Astrocyte (in vitro differentiated cells and primary cell): ENCODE measurements at regions not wholly inside any gene's neighbourhood (a gene's known extent, or its start where the extent isn't known, plus 50 kb on each side); places are given as distances from the start of the nearest gene placed in this dataset.

Source experiments
- DNase-seq: peaks from one replicate; pipeline ENCODE4 v3.0.0-alpha.2; 2010; ENCODE audit warnings: low read depth
- FAIRE-seq: peaks from 2 replicates; lab custom pipeline; 2011; peaks lifted over from hg19 to GRCh38; lab: Jason Lieb, UNC
- H2AFZ ChIP-seq: 2 replicates; pipeline ENCODE4 v1.6.0; 2012; ENCODE audit warnings: low read depth, low read length, inconsistent platforms
- H3K27ac ChIP-seq: 2 replicates; pipeline ENCODE4 v1.5.1; 2011; ENCODE audit warnings: low read depth, low read length, inconsistent platforms
- H3K27me3 ChIP-seq: 2 replicates; pipeline ENCODE4 v1.6.0; 2011; ENCODE audit warnings: low read length, inconsistent platforms; ENCODE audit not compliant: insufficient read depth
- H3K36me3 ChIP-seq: 2 replicates; pipeline ENCODE4 v1.5.1; 2011; ENCODE audit warnings: low read length, inconsistent platforms; ENCODE audit not compliant: insufficient read depth
- H3K4me1 ChIP-seq: 2 replicates; pipeline ENCODE4 v1.5.1; 2011; ENCODE audit warnings: low read length, inconsistent platforms; ENCODE audit not compliant: insufficient read depth
- H3K4me2 ChIP-seq: 2 replicates; pipeline ENCODE4 v1.6.0; 2012; ENCODE audit warnings: low read length, inconsistent platforms
- H3K4me3 ChIP-seq: 2 replicates; pipeline ENCODE4 v1.5.1; 2011; ENCODE audit warnings: low read depth, mild to moderate bottlenecking, low read length, inconsistent platforms; ENCODE audit not compliant: insufficient read depth
- H3K79me2 ChIP-seq: 2 replicates; pipeline ENCODE4 v1.6.0; 2012; ENCODE audit warnings: mild to moderate bottlenecking, low read length, inconsistent platforms; ENCODE audit not compliant: insufficient read depth
- H3K9ac ChIP-seq: 2 replicates; pipeline ENCODE4 v1.6.0; 2012; ENCODE audit warnings: mild to moderate bottlenecking, low read length, inconsistent platforms
- H3K9me3 ChIP-seq: 2 replicates; pipeline ENCODE4 v1.5.1; 2012; ENCODE audit warnings: low read depth, mild to moderate bottlenecking, low read length, inconsistent platforms; ENCODE audit not compliant: insufficient read depth
- H4K20me1 ChIP-seq: 2 replicates; pipeline ENCODE4 v1.6.0; 2012; ENCODE audit warnings: low read length, inconsistent platforms; ENCODE audit not compliant: insufficient read depth
- H3K27ac Mint-ChIP-seq: one replicate; pipeline ENCODE4 v1.8.0; 2021; ENCODE audit warnings: mild to moderate bottlenecking, mixed read lengths; ENCODE audit not compliant: unreplicated experiment
- H3K27me3 Mint-ChIP-seq: one replicate; pipeline ENCODE4 v1.8.0; 2021; ENCODE audit warnings: low read depth, mixed read lengths; ENCODE audit not compliant: unreplicated experiment
- H3K36me3 Mint-ChIP-seq: one replicate; pipeline ENCODE4 v1.8.0; 2021; ENCODE audit warnings: low read depth, mixed read lengths; ENCODE audit not compliant: unreplicated experiment
- H3K4me1 Mint-ChIP-seq: one replicate; pipeline ENCODE4 v1.8.0; 2021; ENCODE audit warnings: low read depth, mixed read lengths; ENCODE audit not compliant: unreplicated experiment
- H3K4me3 Mint-ChIP-seq: one replicate; pipeline ENCODE4 v1.8.0; 2021; ENCODE audit warnings: mild to moderate bottlenecking, moderate library complexity, mixed read lengths; ENCODE audit not compliant: unreplicated experiment
- H3K9me3 Mint-ChIP-seq: one replicate; pipeline ENCODE4 v1.8.0; 2021; ENCODE audit warnings: mild to moderate bottlenecking, mixed read lengths; ENCODE audit not compliant: unreplicated experiment
- EZH2 ChIP-seq: IDR thresholded peaks from 2 replicates; pipeline ENCODE4 v1.6.1; 2012; ENCODE audit warnings: mild to moderate bottlenecking, low read length, inconsistent platforms; ENCODE audit not compliant: insufficient read depth
- TF ChIP-seq, protein P1 (sequence below): IDR thresholded peaks from 2 replicates; pipeline ENCODE4 v1.5.1; 2011; ENCODE audit warnings: low read depth, mild to moderate bottlenecking, inconsistent platforms, low read length, moderate library complexity; ENCODE audit not compliant: insufficient read depth

DNA sequence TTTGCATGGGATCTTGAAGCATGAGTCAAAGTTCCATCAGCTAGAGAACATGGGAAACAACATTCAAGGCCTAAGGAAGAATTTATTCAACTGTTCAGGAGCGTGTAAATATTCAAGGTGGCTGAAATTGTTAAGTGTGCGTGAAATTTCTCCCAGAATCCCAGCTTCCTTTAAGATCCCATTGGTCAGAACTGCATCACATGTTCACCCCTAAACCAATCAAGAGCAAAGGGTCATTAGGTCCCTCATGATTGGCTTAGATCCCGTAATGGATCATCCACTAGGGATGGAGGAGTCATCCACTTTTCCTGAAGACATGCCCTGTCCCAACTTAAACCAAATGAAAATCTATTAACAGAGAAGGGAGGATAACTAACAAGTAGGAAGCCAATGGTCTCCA lies 201.6 kb downstream of the TMEM114 start:
- Histone ChIP-seq H3K27me3 (no peaks in the 10 kb centered on the region), H3K9me3 (peaks cover 4% of the 10 kb centered on the region), H3K36me3 (no peaks in the 10 kb centered on the region), H3K4me2 (no peak overlapping the region), H3K27ac (no peak overlapping the region), H3K4me1 (no peaks in the 10 kb centered on the region), H4K20me1 (no peaks in the 10 kb centered on the region), H3K79me2 (no peaks in the 10 kb centered on the region), H2AFZ (no peak overlapping the region), H3K9ac (no peak overlapping the region), H3K4me3 (no peak overlapping the region)
- TF ChIP-seq, protein P1, sequence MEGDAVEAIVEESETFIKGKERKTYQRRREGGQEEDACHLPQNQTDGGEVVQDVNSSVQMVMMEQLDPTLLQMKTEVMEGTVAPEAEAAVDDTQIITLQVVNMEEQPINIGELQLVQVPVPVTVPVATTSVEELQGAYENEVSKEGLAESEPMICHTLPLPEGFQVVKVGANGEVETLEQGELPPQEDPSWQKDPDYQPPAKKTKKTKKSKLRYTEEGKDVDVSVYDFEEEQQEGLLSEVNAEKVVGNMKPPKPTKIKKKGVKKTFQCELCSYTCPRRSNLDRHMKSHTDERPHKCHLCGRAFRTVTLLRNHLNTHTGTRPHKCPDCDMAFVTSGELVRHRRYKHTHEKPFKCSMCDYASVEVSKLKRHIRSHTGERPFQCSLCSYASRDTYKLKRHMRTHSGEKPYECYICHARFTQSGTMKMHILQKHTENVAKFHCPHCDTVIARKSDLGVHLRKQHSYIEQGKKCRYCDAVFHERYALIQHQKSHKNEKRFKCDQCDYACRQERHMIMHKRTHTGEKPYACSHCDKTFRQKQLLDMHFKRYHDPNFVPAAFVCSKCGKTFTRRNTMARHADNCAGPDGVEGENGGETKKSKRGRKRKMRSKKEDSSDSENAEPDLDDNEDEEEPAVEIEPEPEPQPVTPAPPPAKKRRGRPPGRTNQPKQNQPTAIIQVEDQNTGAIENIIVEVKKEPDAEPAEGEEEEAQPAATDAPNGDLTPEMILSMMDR = no peak
- TF ChIP-seq EZH2 = no peak
- DNase-seq (no peak), FAIRE-seq (no peak)
- peaks cover 3% of the 10 kb centered on the region for H3K27me3 Mint-ChIP-seq
- no peaks in the 10 kb centered on the region for H3K36me3 Mint-ChIP-seq
- no peak overlapping the region for H3K4me3 Mint-ChIP-seq
- H3K9me3 Mint-ChIP-seq = peaks cover 3% of the 10 kb centered on the region
- peaks cover 3% of the 10 kb centered on the region for H3K4me1 Mint-ChIP-seq
- H3K27ac Mint-ChIP-seq = no peak overlapping the region

- no peak overlapping the region for H3K9ac ChIP-seq
- H3K36me3 Mint-ChIP-seq = no peaks in the 10 kb centered on the region
- no peak overlapping the region for H3K4me2 ChIP-seq
- peaks cover 3% of the 10 kb centered on the region for H3K27me3 Mint-ChIP-seq
- H4K20me1 ChIP-seq = no peaks in the 10 kb centered on the region
- no peak overlapping the region for H3K4me3 Mint-ChIP-seq
- H3K36me3 ChIP-seq = no peaks in the 10 kb centered on the region
- no peak overlapping the region for H2AFZ ChIP-seq
- FAIRE-seq = no peak
- H3K4me3 ChIP-seq = no peak overlapping the region
- H3K27me3 ChIP-seq = no peaks in the 10 kb centered on the region
- no peak for DNase-seq
- H3K4me1 ChIP-seq = no peaks in the 10 kb centered on the region
- no peaks in the 10 kb centered on the region for H3K79me2 ChIP-seq
- no peak overlapping the region for H3K27ac ChIP-seq
- H3K9me3 ChIP-seq = no peaks in the 10 kb centered on the region
- no peak for TF ChIP-seq EZH2
- TF ChIP-seq, protein P1 = no peak
- no peak overlapping the region for H3K27ac Mint-ChIP-seq
- H3K4me1 Mint-ChIP-seq = peaks cover 12% of the 10 kb centered on the region
- H3K9me3 Mint-ChIP-seq = peaks cover 3% of the 10 kb centered on the region
These were observed 208.5 kb downstream of the TMEM114 start for GRCh38 chr16:8381814-8382213.

DNA sequence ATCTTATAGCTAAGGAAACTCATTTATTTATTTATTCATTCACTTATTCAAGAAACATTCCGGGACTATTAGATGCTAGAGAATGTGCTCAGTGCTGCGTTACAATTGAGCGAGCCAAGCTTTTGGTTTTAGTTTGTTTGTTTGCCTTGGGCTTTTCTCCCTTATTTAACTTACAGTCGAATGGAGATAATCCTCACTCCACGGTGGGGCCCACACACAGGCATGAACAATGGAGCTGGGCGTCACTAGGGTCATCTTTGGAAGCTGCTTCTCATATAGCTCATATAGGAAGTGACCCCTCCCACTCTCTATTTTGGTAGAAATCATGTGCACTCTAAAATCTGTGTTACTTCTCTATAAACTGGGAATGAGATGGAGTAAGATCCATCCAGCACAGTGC lies 210.0 kb downstream of the TMEM114 start:
- H3K4me1 ChIP-seq = no peaks in the 10 kb centered on the region
- H3K4me3 ChIP-seq = no peak overlapping the region
- no peaks in the 10 kb centered on the region for H3K79me2 ChIP-seq
- DNase-seq (no peak), FAIRE-seq (no peak)
- Mint-ChIP-seq H3K9me3 (peaks cover 3% of the 10 kb centered on the region), H3K4me1 (peaks cover 25% of the 10 kb centered on the region), H3K27ac (no peak overlapping the region), H3K4me3 (no peak overlapping the region), H3K27me3 (no peaks in the 10 kb centered on the region), H3K36me3 (no peaks in the 10 kb centered on the region)
- H3K9ac ChIP-seq = no peak overlapping the region
- no peak overlapping the region for H2AFZ ChIP-seq
- no peaks in the 10 kb centered on the region for H3K36me3 ChIP-seq
- no peak overlapping the region for H3K27ac ChIP-seq
- no peak overlapping the region for H3K4me2 ChIP-seq
- TF ChIP-seq EZH2 = no peak
- no peaks in the 10 kb centered on the region for H4K20me1 ChIP-seq
- no peaks in the 10 kb centered on the region for H3K9me3 ChIP-seq
- H3K27me3 ChIP-seq = no peaks in the 10 kb centered on the region
